Mesenchymal stem cell (in vitro differentiated cells and primary cell): ENCODE measurements at regions not wholly inside any gene's neighbourhood (a gene's known extent, or its start where the extent isn't known, plus 50 kb on each side); places are given as distances from the start of the nearest gene placed in this dataset.

Source experiments
- DNase-seq: peaks from one replicate; pipeline ENCODE4 v3.0.0-alpha.2; 2013
- H2AFZ ChIP-seq: one replicate; pipeline ENCODE4 v1.6.1; 2013; ENCODE audit warnings: low read depth, mild to moderate bottlenecking, control low read depth, inconsistent platforms, low read length, moderate library complexity
- H2AK5ac ChIP-seq: 2 replicates; pipeline ENCODE4 v1.6.1; 2013; ENCODE audit warnings: low read length, moderate library complexity, mild to moderate bottlenecking, inconsistent platforms; ENCODE audit not compliant: severe bottlenecking
- H2BK120ac ChIP-seq: one replicate; pipeline ENCODE4 v1.6.1; 2013; ENCODE audit warnings: low read depth, mild to moderate bottlenecking, inconsistent platforms, low read length, moderate library complexity
- H2BK12ac ChIP-seq, 2 experiments: one replicate each; pipeline ENCODE4 v1.6.1; 2013; ENCODE audit warnings: inconsistent platforms in 2 of 2, low read length in 2 of 2, mild to moderate bottlenecking in 2 of 2, moderate library complexity in 2 of 2, control low read depth in 1 of 2
- H2BK15ac ChIP-seq: one replicate; pipeline ENCODE4 v1.6.1; 2013; ENCODE audit warnings: mild to moderate bottlenecking, low read depth, inconsistent platforms; ENCODE audit not compliant: poor library complexity, severe bottlenecking
- H2BK5ac ChIP-seq: 2 replicates; pipeline ENCODE4 v1.6.1; 2013; ENCODE audit warnings: low read depth, mild to moderate bottlenecking, low read length, control low read depth, inconsistent platforms; ENCODE audit not compliant: poor library complexity, severe bottlenecking
- H3K14ac ChIP-seq, 2 experiments: one replicate each; pipeline ENCODE4 v1.6.1; 2013; ENCODE audit warnings: inconsistent platforms in 2 of 2, low read length in 2 of 2, control low read depth in 1 of 2, mild to moderate bottlenecking in 1 of 2, moderate library complexity in 1 of 2
- H3K18ac ChIP-seq, 2 experiments: one replicate each; pipeline ENCODE4 v1.6.1; 2013; ENCODE audit warnings: inconsistent platforms in 2 of 2, low read length in 2 of 2, control low read depth in 1 of 2, low read depth in 1 of 2, mild to moderate bottlenecking in 1 of 2
- H3K23ac ChIP-seq, 2 experiments: one replicate each; pipeline ENCODE4 v1.6.1; 2013; ENCODE audit warnings: inconsistent platforms in 2 of 2, low read length in 2 of 2, mild to moderate bottlenecking in 2 of 2, moderate library complexity in 2 of 2, control low read depth in 1 of 2
- H3K27ac ChIP-seq: 2 replicates; pipeline ENCODE4 v1.5.1; 2013; ENCODE audit warnings: mild to moderate bottlenecking, moderate library complexity, low read length, control low read depth, inconsistent platforms; ENCODE audit not compliant: poor library complexity, severe bottlenecking
- H3K27me3 ChIP-seq, 2 experiments: 2 replicates each; pipeline versions ENCODE4 v1.6.1 to v1.7.0; 2013; ENCODE audit warnings: low read length in 2 of 2, mild to moderate bottlenecking in 2 of 2, moderate library complexity in 2 of 2, control low read depth in 1 of 2, inconsistent platforms in 1 of 2; ENCODE audit not compliant: control insufficient read depth in 1 of 2, insufficient read depth in 1 of 2
- H3K36me3 ChIP-seq, 2 experiments: 2 replicates each; pipeline versions ENCODE4 v1.6.1 to v1.7.0; 2013; ENCODE audit warnings: low read length in 2 of 2, control low read depth in 1 of 2, inconsistent platforms in 1 of 2, low read depth in 1 of 2, mild to moderate bottlenecking in 1 of 2; ENCODE audit not compliant: insufficient read depth in 2 of 2, control insufficient read depth in 1 of 2
- H3K4ac ChIP-seq, 2 experiments: one replicate each; pipeline ENCODE4 v1.6.1; 2013; ENCODE audit warnings: inconsistent platforms in 2 of 2, low read length in 2 of 2, mild to moderate bottlenecking in 2 of 2, moderate library complexity in 2 of 2, control low read depth in 1 of 2, low read depth in 1 of 2
- H3K4me1 ChIP-seq: 2 replicates; pipeline ENCODE4 v1.6.1; 2013; ENCODE audit warnings: low read depth, low read length, control low read depth; ENCODE audit not compliant: control insufficient read depth, insufficient read depth
- H3K4me2 ChIP-seq: 2 replicates; pipeline ENCODE4 v1.6.1; 2013; ENCODE audit warnings: low read length, mild to moderate bottlenecking, inconsistent platforms; ENCODE audit not compliant: poor library complexity, severe bottlenecking
- H3K4me3 ChIP-seq, 2 experiments: 2 replicates each; pipeline versions ENCODE4 v1.5.1 to v1.7.0; 2013; ENCODE audit warnings: low read length in 2 of 2, mild to moderate bottlenecking in 2 of 2, control low read depth in 1 of 2, low read depth in 1 of 2; ENCODE audit not compliant: insufficient read depth in 1 of 2
- H3K79me1 ChIP-seq: replicated peaks from 2 replicates; pipeline ENCODE4 v1.6.1; 2013; ENCODE audit warnings: mild to moderate bottlenecking, control low read depth, low read length, inconsistent platforms; ENCODE audit not compliant: poor library complexity, severe bottlenecking
- H3K9ac ChIP-seq: 2 replicates; pipeline ENCODE4 v1.7.0; 2013; ENCODE audit warnings: mild to moderate bottlenecking, low read length, moderate library complexity
- H3K9me3 ChIP-seq: 2 replicates; pipeline ENCODE4 v1.7.0; 2013; ENCODE audit warnings: mild to moderate bottlenecking, low read length; ENCODE audit not compliant: control insufficient read depth
- H4K8ac ChIP-seq: one replicate; pipeline ENCODE4 v1.6.1; 2013; ENCODE audit warnings: inconsistent platforms, mild to moderate bottlenecking, low read length, moderate library complexity
- H4K91ac ChIP-seq: one replicate; pipeline ENCODE4 v1.6.1; 2013; ENCODE audit warnings: mild to moderate bottlenecking, low read length, inconsistent platforms
- WGBS: methylation state at CpG from one replicate; pipeline ENCODE4 v1.1.7; 2013; ENCODE audit warnings: mixed read lengths; 5-methylcytosine and 5-hydroxymethylcytosine counted together

- Histone ChIP-seq H2AFZ (no peak overlapping the region), H2BK5ac (no peak overlapping the region), H4K91ac (no peak overlapping the region), H3K36me3 (no peaks in the 10 kb centered on the region), H4K8ac (no peak overlapping the region), H3K27ac (no peak overlapping the region), H3K14ac (no peak overlapping the region), H3K4ac (no peak overlapping the region), H3K23ac (no peak overlapping the region), H2BK120ac (no peak overlapping the region), H2BK15ac (no peak overlapping the region), H3K4me3 (no peak overlapping the region), H3K9ac (no peak overlapping the region), H3K18ac (peak overlapping the region in 1 of 2 experiments; percentile 21), H2BK12ac (no peak overlapping the region), H2AK5ac (no peak overlapping the region), H3K4me1 (no peaks in the 10 kb centered on the region), H3K79me1 (no peaks in the 10 kb centered on the region), H3K4me2 (no peak overlapping the region), H3K9me3 (no peaks in the 10 kb centered on the region), H3K27me3 (no peaks in the 10 kb centered on the region)
- WGBS, result 40% methylated on average over 1 of the region's 3 CpGs
- DNase-seq, result peak; percentile 22
Observed at GRCh38 chr2:160794926-160795325, 301.3 kb upstream of the RBMS1 start.

GRCh38 chr2:160803881-160804280, 310.3 kb upstream of the RBMS1 start:
- H3K4me3 ChIP-seq, result no peak overlapping the region
- DNase-seq, result no peak
- H3K36me3 ChIP-seq, result no peaks in the 10 kb centered on the region
- no peak overlapping the region for H3K4me2 ChIP-seq
- H3K9me3 ChIP-seq, result peaks cover 3% of the 10 kb centered on the region
- H3K4ac ChIP-seq, result no peak overlapping the region
- no peak overlapping the region for H3K18ac ChIP-seq
- no peak overlapping the region for H3K9ac ChIP-seq
- H2BK15ac ChIP-seq, result no peak overlapping the region
- H3K23ac ChIP-seq, result no peak overlapping the region
- no peak overlapping the region for H2AFZ ChIP-seq
- H4K8ac ChIP-seq, result no peak overlapping the region
- no peak overlapping the region for H3K27ac ChIP-seq
- no peak overlapping the region for H2BK120ac ChIP-seq
- H3K27me3 ChIP-seq, result no peaks in the 10 kb centered on the region
- no peaks in the 10 kb centered on the region for H3K4me1 ChIP-seq
- H2BK5ac ChIP-seq, result no peak overlapping the region
- H3K14ac ChIP-seq, result no peak overlapping the region
- no peak overlapping the region for H2AK5ac ChIP-seq
- H2BK12ac ChIP-seq, result no peak overlapping the region
- H3K79me1 ChIP-seq, result no peaks in the 10 kb centered on the region
- no peak overlapping the region for H4K91ac ChIP-seq

GRCh38 chr2:160810406-160810805, 316.8 kb upstream of the RBMS1 start:
- no peak overlapping the region for H3K4ac ChIP-seq
- no peak overlapping the region for H2BK5ac ChIP-seq
- no peak overlapping the region for H3K9ac ChIP-seq
- no peaks in the 10 kb centered on the region for H3K9me3 ChIP-seq
- H3K14ac ChIP-seq, result no peak overlapping the region
- no peak overlapping the region for H3K4me2 ChIP-seq
- H2AK5ac ChIP-seq, result no peak overlapping the region
- no peaks in the 10 kb centered on the region for H3K4me1 ChIP-seq
- no peaks in the 10 kb centered on the region for H3K36me3 ChIP-seq
- H3K4me3 ChIP-seq, result no peak overlapping the region
- H3K23ac ChIP-seq, result no peak overlapping the region
- H2BK120ac ChIP-seq, result no peak overlapping the region
- H4K8ac ChIP-seq, result no peak overlapping the region
- no peaks in the 10 kb centered on the region for H3K27me3 ChIP-seq
- H2AFZ ChIP-seq, result no peak overlapping the region
- no peak overlapping the region for H3K27ac ChIP-seq
- H3K18ac ChIP-seq, result no peak overlapping the region
- no peak overlapping the region for H2BK12ac ChIP-seq
- H4K91ac ChIP-seq, result no peak overlapping the region
- WGBS, result 96% methylated on average over 2 of the region's 3 CpGs
- H2BK15ac ChIP-seq, result no peak overlapping the region
- no peak for DNase-seq
- no peaks in the 10 kb centered on the region for H3K79me1 ChIP-seq

GRCh38 chr2:160812830-160813505, 319.4 kb upstream of the RBMS1 start:
- Histone ChIP-seq H4K8ac (no peak overlapping the region), H2AK5ac (no peak overlapping the region), H3K4me2 (no peak overlapping the region), H4K91ac (no peak overlapping the region), H3K36me3 (no peaks in the 10 kb centered on the region), H3K4me1 (no peaks in the 10 kb centered on the region), H3K79me1 (no peaks in the 10 kb centered on the region), H3K27ac (no peak overlapping the region), H2BK15ac (no peak overlapping the region), H3K27me3 (no peaks in the 10 kb centered on the region), H3K9ac (no peak overlapping the region), H3K9me3 (no peaks in the 10 kb centered on the region), H3K18ac (no peak overlapping the region), H3K4ac (no peak overlapping the region), H3K23ac (no peak overlapping the region), H2BK12ac (no peak overlapping the region), H2BK5ac (no peak overlapping the region), H3K14ac (no peak overlapping the region), H2BK120ac (no peak overlapping the region), H3K4me3 (no peak overlapping the region), H2AFZ (no peak overlapping the region)
- no peak for DNase-seq
- 95% methylated on average over 5 of the region's 6 CpGs for whole genome bisulfite sequencing
